ENCODE measurements at regions not wholly inside any gene's neighbourhood (a gene's known extent, or its start where the extent isn't known, plus 50 kb on each side); places are given as distances from the start of the nearest gene placed in this dataset.

GRCh38 chr5:6808462-6808861 lies 95.2 kb downstream of the TENT4A start:
- peaks cover 24% of the 10 kb centered on the region for H3K9me3 Mint-ChIP-seq
- TF ChIP-seq USF1 (CRISPR knock-in tag; IDR thresholded peaks at IDR 0.05) = no peak
- POLR2A ChIA-PET = no interaction called here
- no peaks in the 10 kb centered on the region for H3K4me1 Mint-ChIP-seq
- ATAC-seq (no peak), DNase-seq (ENCODE audit: low spot score) (no peak)
- peaks cover 3% of the 10 kb centered on the region; the same call in 1 of the 2 replicates for H3K36me3 Mint-ChIP-seq
- CTCF ChIA-PET = interaction anchor here (1.6 kb wide), 1 partner anchor 12 kb away, joined by 7 read pairs; no protein-coding TSS in a partner anchor
- no peak overlapping the region for H3K4me3 Mint-ChIP-seq
- H3K27me3 Mint-ChIP-seq (ENCODE audit: low read depth) = peaks cover 9% of the 10 kb centered on the region; the same call in 1 of the 2 replicates
- H3K27ac Mint-ChIP-seq = no peak overlapping the region

- H3K36me3 Mint-ChIP-seq = peaks cover 3% of the 10 kb centered on the region; the same call in 1 of the 2 replicates
- no peak for DNase-seq (ENCODE audit: low spot score)
- TF ChIP-seq MAX (CRISPR knock-in tag; IDR thresholded peaks at IDR 0.05) = no peak
- TF ChIP-seq NR3C1 (CRISPR knock-in tag; conservative IDR thresholded peaks at IDR 0.05; ENCODE audit: low read depth) = no peak
- TF ChIP-seq FOXP1 (CRISPR knock-in tag; IDR thresholded peaks at IDR 0.05; ENCODE audit: borderline replicate concordance) = no peak
- TF ChIP-seq PREB (CRISPR knock-in tag; IDR thresholded peaks at IDR 0.05; ENCODE audit: borderline replicate concordance) = no peak
- TF ChIP-seq ZNF219 (CRISPR knock-in tag; IDR thresholded peaks at IDR 0.05; ENCODE audit: borderline replicate concordance) = no peak
- TF ChIP-seq ATF2 (CRISPR knock-in tag; IDR thresholded peaks at IDR 0.05; ENCODE audit: borderline replicate concordance, low read depth) = no peak
- no peak for TF ChIP-seq SOX15 (CRISPR knock-in tag; IDR thresholded peaks at IDR 0.05)
- TF ChIP-seq USF2 (CRISPR knock-in tag; IDR thresholded peaks at IDR 0.05) = no peak
- no peak for TF ChIP-seq JAZF1 (CRISPR knock-in tag; IDR thresholded peaks at IDR 0.05)
- no peak for TF ChIP-seq NFATC4 (CRISPR knock-in tag; IDR thresholded peaks at IDR 0.05)
- no peak for TF ChIP-seq SMAD3 (CRISPR knock-in tag; IDR thresholded peaks at IDR 0.05; ENCODE audit: borderline replicate concordance)
- peaks cover 5% of the 10 kb centered on the region; the same call in 1 of the 2 replicates for H3K27me3 Mint-ChIP-seq (ENCODE audit: low read depth)
- ChIA-PET CTCF (interaction anchor here (0.7 to 1.1 kb wide), 2 partner anchors 9 to 10 kb away, joined by 3 to 4 read pairs; no protein-coding TSS in a partner anchor), POLR2A (interaction anchor here (0.5 kb wide), 1 partner anchor 913 kb away, joined by 4 read pairs; no protein-coding TSS in a partner anchor)
- peaks cover 15% of the 10 kb centered on the region for H3K9me3 Mint-ChIP-seq
- peaks cover 5% of the 10 kb centered on the region; the same call in 1 of the 2 replicates for H3K4me1 Mint-ChIP-seq
- ATAC-seq = no peak
- no peak overlapping the region for H3K27ac Mint-ChIP-seq
- H3K4me3 Mint-ChIP-seq = no peak overlapping the region
Measured at GRCh38 chr5:6810641-6811405, 97.6 kb downstream of the TENT4A start.

GRCh38 chr5:6812091-6812490 lies 98.9 kb downstream of the TENT4A start:
- no peak; the same call in 1 of the 2 replicates for ATAC-seq
- H3K4me1 Mint-ChIP-seq = peaks cover 5% of the 10 kb centered on the region; the same call in 1 of the 2 replicates
- peaks cover 2% of the 10 kb centered on the region; the same call in 1 of the 2 replicates for H3K27me3 Mint-ChIP-seq (ENCODE audit: low read depth)
- no peak for DNase-seq (ENCODE audit: low spot score)
- no peak overlapping the region for H3K4me3 Mint-ChIP-seq
- ChIA-PET POLR2A (no interaction called here), CTCF (interaction anchor here (1.2 kb wide), 1 partner anchor 9 kb away, joined by 6 read pairs; no protein-coding TSS in a partner anchor)
- no peaks in the 10 kb centered on the region; the same call in 1 of the 2 replicates for H3K36me3 Mint-ChIP-seq
- H3K9me3 Mint-ChIP-seq = peaks cover 4% of the 10 kb centered on the region
- H3K27ac Mint-ChIP-seq = no peak overlapping the region
- TF ChIP-seq SMAD4 (CRISPR knock-in tag; IDR thresholded peaks at IDR 0.05) = no peak
- TF ChIP-seq NFE2L1 (CRISPR knock-in tag; IDR thresholded peaks at IDR 0.05) = no peak
- no peak for TF ChIP-seq FOXJ3 (CRISPR knock-in tag; IDR thresholded peaks at IDR 0.05; ENCODE audit: borderline replicate concordance)
- no peak for TF ChIP-seq NFATC4 (CRISPR knock-in tag; IDR thresholded peaks at IDR 0.05)
